GM18502 (cell line): ENCODE measurements at regions not wholly inside any gene's neighbourhood (a gene's known extent, or its start where the extent isn't known, plus 50 kb on each side); places are given as distances from the start of the nearest gene placed in this dataset.

Source experiments
- ATAC-seq: cut with Tn5 transposase; IDR thresholded peaks from one replicate; pipeline ENCODE4 v1.9.1; 2021; ENCODE audit warnings: mild to moderate bottlenecking; ENCODE audit not compliant: unreplicated experiment, poor library complexity

DNA sequence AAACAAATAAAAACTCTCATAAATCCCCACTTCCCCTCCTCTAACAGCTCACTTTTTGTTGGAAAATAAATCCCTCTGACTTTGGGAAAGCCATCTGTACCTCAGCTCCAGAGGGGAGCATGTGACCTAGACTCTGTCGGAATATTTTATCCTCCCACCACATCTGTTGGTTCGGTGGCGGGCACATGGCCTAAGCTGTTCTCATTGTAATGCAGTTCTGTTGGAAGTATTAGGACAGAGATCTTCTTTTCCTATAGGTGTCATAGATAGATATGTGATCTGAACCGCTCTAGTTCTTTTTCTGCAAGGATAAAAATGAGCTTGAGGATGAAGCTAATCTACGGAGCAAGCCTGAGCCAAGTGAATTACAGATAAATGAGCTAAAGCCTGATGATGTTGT, 50.5 kb upstream of the EPS8L3 start:
- no peak for ATAC-seq
